ENCODE measurements at regions not wholly inside any gene's neighbourhood (a gene's known extent, or its start where the extent isn't known, plus 50 kb on each side); places are given as distances from the start of the nearest gene placed in this dataset.

- TF ChIP-seq CTCF (IDR thresholded peaks at IDR 0.05) (no peak), EP300 (IDR thresholded peaks at IDR 0.05) (no peak)
Observed at GRCh38 chr3:61493339-61493738, 68.0 kb upstream of the PTPRG start.

Data from gastroesophageal sphincter (tissue), 3 donors.